SK-N-SH (cell line): ENCODE measurements at regions not wholly inside any gene's neighbourhood (a gene's known extent, or its start where the extent isn't known, plus 50 kb on each side); places are given as distances from the start of the nearest gene placed in this dataset.

Experiments
- CTCF ChIA-PET: fragments of 300-600, 350-600 bp; formaldehyde crosslinking; extraction: SDS; loops from one replicate; lab custom pipeline; 2021; lab: Yijun Ruan, JAX
- POLR2A ChIA-PET: fragments of 350-600 bp; sonication (Branson Sonifier 250); formaldehyde crosslinking; extraction: SDS; loops from one replicate; lab custom pipeline; 2020; ENCODE audit warnings: antibody characterized with exemption, inconsistent platforms; lab: Yijun Ruan, JAX
- DNase-seq: peaks from one replicate; pipeline ENCODE4 v3.0.0; 2012
- H2AFZ ChIP-seq: fragments of 200-600 bp; sonication (generic); 2 replicates; pipeline ENCODE4 v1.8.1; 2016; ENCODE audit warnings: antibody characterized with exemption, mild to moderate bottlenecking, low read depth
- H3F3A ChIP-seq: fragments of 200-600 bp; sonication (generic); replicated peaks from 2 replicates; pipeline ENCODE3; 2016; ENCODE audit warnings: antibody characterized with exemption, mild to moderate bottlenecking; ENCODE audit not compliant: insufficient read depth
- H3K27ac ChIP-seq, 2 experiments: fragments of 200-500 bp in 1 of 2; fragments of 200-600 bp in 1 of 2; sonication (Bioruptor generic) in 1 of 2; sonication (generic), shearing (Covaris generic) in 1 of 2; 2 replicates each; pipeline versions ENCODE4 v1.5.1 to v1.6.1; 2014 to 2016; ENCODE audit warnings: low read depth in 2 of 2, inconsistent platforms in 1 of 2, low read length in 1 of 2, mild to moderate bottlenecking in 1 of 2, mixed read lengths in 1 of 2
- H3K27me3 ChIP-seq: fragments of 200-600 bp; sonication (generic), shearing (Covaris generic); 2 replicates; pipeline ENCODE4 v1.6.1; 2016; ENCODE audit warnings: mixed run types; ENCODE audit not compliant: insufficient read depth
- H3K36me3 ChIP-seq, 2 experiments: fragments of 200-500 bp in 1 of 2; fragments of 200-600 bp in 1 of 2; sonication (Bioruptor generic) in 1 of 2; sonication (generic) in 1 of 2; replicated peaks in 1 of 2; 2 replicates each; pipeline versions ENCODE3 to v1.5.1; 2014 to 2016; ENCODE audit warnings: low read length in 1 of 2, mild to moderate bottlenecking in 1 of 2; ENCODE audit not compliant: insufficient read depth in 2 of 2, control insufficient read depth in 1 of 2
- H3K4me1 ChIP-seq, 2 experiments: fragments of 200-500 bp in 1 of 2; fragments of 200-600 bp in 1 of 2; sonication (Bioruptor generic) in 1 of 2; sonication (generic), shearing (Covaris generic) in 1 of 2; 2 replicates each; pipeline versions ENCODE4 v1.5.1 to v1.6.1; 2014 to 2016; ENCODE audit warnings: low read depth in 1 of 2, low read length in 1 of 2, mixed run types in 1 of 2; ENCODE audit not compliant: insufficient read depth in 2 of 2, control insufficient read depth in 1 of 2
- H3K4me2 ChIP-seq: fragments of 200-600 bp; sonication (generic), shearing (Covaris generic); 2 replicates; pipeline ENCODE4 v1.6.1; 2017; ENCODE audit warnings: mixed run types
- H3K4me3 ChIP-seq, 2 experiments: fragments of 200-500 bp in 1 of 2; fragments of 200-600 bp in 1 of 2; sonication (Bioruptor generic) in 1 of 2; sonication (generic), shearing (Covaris generic) in 1 of 2; 2 replicates each; pipeline versions ENCODE4 v1.5.1 to v1.8.1; 2014 to 2016; ENCODE audit warnings: low read depth in 2 of 2, inconsistent platforms in 1 of 2, low read length in 1 of 2, mild to moderate bottlenecking in 1 of 2, mixed read lengths in 1 of 2, moderate library complexity in 1 of 2
- H3K79me2 ChIP-seq: fragments of 200-600 bp; sonication (generic); 2 replicates; pipeline ENCODE4 v1.8.1; 2017; ENCODE audit warnings: mild to moderate bottlenecking; ENCODE audit not compliant: insufficient read depth
- H3K9ac ChIP-seq: fragments of 200-600 bp; sonication (generic); 2 replicates; pipeline ENCODE4 v1.6.1; 2017; ENCODE audit warnings: mixed run types
- H3K9me2 ChIP-seq: fragments of 200-600 bp; sonication (generic); 2 replicates; pipeline ENCODE4 v1.6.1; 2017; ENCODE audit warnings: mixed run types
- H3K9me3 ChIP-seq: fragments of 200-600 bp; sonication (generic); 2 replicates; pipeline ENCODE4 v1.6.1; 2017; ENCODE audit warnings: mixed run types, mild to moderate bottlenecking, moderate library complexity
- H4K20me1 ChIP-seq: fragments of 200-600 bp; sonication (generic); 2 replicates; pipeline ENCODE4 v1.6.1; 2017; ENCODE audit warnings: mild to moderate bottlenecking, mixed run types; ENCODE audit not compliant: insufficient read depth
- CHD2 ChIP-seq: fragments of 150-350 bp; IDR thresholded peaks from 2 replicates; pipeline ENCODE4 v1.6.1; 2018; ENCODE audit warnings: low read length; ENCODE audit not compliant: partially characterized antibody
- ELF1 ChIP-seq: IDR thresholded peaks from 2 replicates; pipeline ENCODE4 v1.4.0; 2012
- EP300 ChIP-seq, 2 experiments: IDR thresholded peaks; 2 replicates each; pipeline versions ENCODE4 v1.4.0 to v1.6.1; 2012; ENCODE audit warnings: borderline replicate concordance in 1 of 2, low read depth in 1 of 2, low read length in 1 of 2
- EZH2phosphoT487 ChIP-seq: fragments of 200-600 bp; sonication (generic); IDR thresholded peaks from 2 replicates; pipeline ENCODE4 v1.6.1; 2017; ENCODE audit warnings: low read depth, mixed run types, mild to moderate bottlenecking, antibody characterized with exemption, moderate library complexity, borderline replicate concordance
- FOSL2 ChIP-seq: IDR thresholded peaks from 2 replicates; pipeline ENCODE4 v1.4.0; 2012; ENCODE audit warnings: low read depth, mild to moderate bottlenecking, moderate library complexity, borderline replicate concordance
- FOXJ3 ChIP-seq: sonication (generic); formaldehyde crosslinking; IDR thresholded peaks from 2 replicates; pipeline ENCODE4 v1.5.1; 2020; ENCODE audit warnings: mild to moderate bottlenecking, missing genetic modification reagents
- FOXM1 ChIP-seq: IDR thresholded peaks from 2 replicates; pipeline ENCODE4 v1.4.0; 2012; ENCODE audit warnings: low read depth, mild to moderate bottlenecking
- GATA2 ChIP-seq: sonication (generic); formaldehyde crosslinking; IDR thresholded peaks from 2 replicates; pipeline ENCODE4 v1.5.0; 2020; ENCODE audit warnings: mild to moderate bottlenecking, missing genetic modification reagents
- JUND ChIP-seq: IDR thresholded peaks from 2 replicates; pipeline ENCODE4 v1.4.0; 2012
- MEF2A ChIP-seq: IDR thresholded peaks from 2 replicates; pipeline ENCODE4 v1.4.0; 2012; ENCODE audit warnings: low read depth, borderline replicate concordance
- MXI1 ChIP-seq: IDR thresholded peaks from 2 replicates; pipeline ENCODE4 v1.6.1; 2012; ENCODE audit warnings: mild to moderate bottlenecking, low read depth, low read length, improper control_type of control experiment
- NRF1 ChIP-seq: IDR thresholded peaks from 2 replicates; pipeline ENCODE4 v1.6.1; 2012; ENCODE audit warnings: low read depth, mild to moderate bottlenecking, low read length
- POLR2AphosphoS5 ChIP-seq: IDR thresholded peaks from 2 replicates; pipeline ENCODE4 v1.6.1; 2012; ENCODE audit warnings: low read depth, low read length
- RAD21 ChIP-seq: IDR thresholded peaks from 2 replicates; pipeline ENCODE4 v1.6.1; 2012; ENCODE audit warnings: mild to moderate bottlenecking, low read length
- RCOR1 ChIP-seq: fragments of 150-350 bp; IDR thresholded peaks from 2 replicates; pipeline ENCODE4 v1.6.1; 2017; ENCODE audit warnings: antibody characterized with exemption, low read length
- RXRA ChIP-seq: IDR thresholded peaks from 2 replicates; pipeline ENCODE4 v1.4.0; 2012; ENCODE audit warnings: low read depth, mild to moderate bottlenecking, borderline replicate concordance
- SIN3A ChIP-seq: IDR thresholded peaks from 2 replicates; pipeline ENCODE4 v1.6.1; 2012; ENCODE audit warnings: low read depth, mild to moderate bottlenecking, low read length, moderate library complexity, borderline replicate concordance
- TCF12 ChIP-seq: IDR thresholded peaks from 2 replicates; pipeline ENCODE4 v1.4.0; 2012
- YY1 ChIP-seq: IDR thresholded peaks from 2 replicates; pipeline ENCODE4 v1.4.0; 2012; ENCODE audit warnings: low read depth, mild to moderate bottlenecking
- WGBS: methylation state at CpG from one replicate; pipeline ENCODE4 v1.1.6; 2017; ENCODE audit warnings: low lambda C conversion rate; 5-methylcytosine and 5-hydroxymethylcytosine counted together
- TF ChIP-seq, protein P1 (sequence below): fragments of 200-600 bp; sonication (generic); IDR thresholded peaks from 2 replicates; pipeline ENCODE4 v1.6.1; 2017; ENCODE audit warnings: antibody characterized with exemption, mild to moderate bottlenecking, moderate library complexity
- TF ChIP-seq, protein P2 (sequence below): IDR thresholded peaks from 2 replicates; pipeline ENCODE4 v1.4.0; 2012; ENCODE audit warnings: low read depth

DNA sequence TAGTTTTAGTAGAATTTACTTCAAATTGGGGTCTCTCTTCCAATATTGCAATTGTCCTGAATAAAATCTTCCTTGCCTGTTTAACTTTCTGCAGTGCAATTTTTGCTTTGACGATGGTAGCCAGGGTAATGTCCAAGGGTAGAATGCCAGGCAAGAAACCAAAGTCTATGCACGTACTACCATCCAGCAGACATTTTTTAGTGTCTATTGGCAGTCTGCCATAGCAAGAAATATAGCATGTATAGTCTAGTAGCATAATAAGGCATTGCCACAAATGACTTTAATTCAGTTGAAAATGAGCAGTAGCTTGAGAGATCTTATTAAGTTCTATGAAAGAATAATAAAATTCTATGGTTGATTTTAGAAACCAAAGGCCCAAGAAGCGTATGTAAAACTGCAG, 62.3 kb upstream of the KCNQ5 start (continued):
- TF ChIP-seq EP300 (IDR thresholded peaks at IDR 0.05; ENCODE audit: borderline replicate concordance in 1 of 2, low read depth in 1 of 2, low read length in 1 of 2), result no peak
- no peak for TF ChIP-seq ELF1
- no peak for TF ChIP-seq RAD21
- no peak for TF ChIP-seq MEF2A
- no peak for TF ChIP-seq SIN3A
- TF ChIP-seq FOXM1, result no peak
- no peak for TF ChIP-seq POLR2AphosphoS5
- no peak for TF ChIP-seq RCOR1

GRCh38 chr6:72560721-72561593, 60.9 kb upstream of the KCNQ5 start:
- TF ChIP-seq FOSL2 (no peak; the same call in 1 of the 2 replicates), NRF1 (no peak), EP300 (IDR thresholded peaks at IDR 0.05; ENCODE audit: borderline replicate concordance in 1 of 2, low read depth in 1 of 2, low read length in 1 of 2) (peak in 1 of 2 experiments; percentile 31; a peak in 1 of 4 replicates), TCF12 (no peak), CHD2 (no peak), RXRA (no peak), FOXJ3 (no peak), YY1 (no peak), MXI1 (no peak), JUND (0 out of 2 replicates have a peak, but pooled peaks have one; percentile 19), GATA2 (CRISPR knock-in tag) (no peak), EZH2phosphoT487 (no peak)
- TF ChIP-seq, protein P1, sequence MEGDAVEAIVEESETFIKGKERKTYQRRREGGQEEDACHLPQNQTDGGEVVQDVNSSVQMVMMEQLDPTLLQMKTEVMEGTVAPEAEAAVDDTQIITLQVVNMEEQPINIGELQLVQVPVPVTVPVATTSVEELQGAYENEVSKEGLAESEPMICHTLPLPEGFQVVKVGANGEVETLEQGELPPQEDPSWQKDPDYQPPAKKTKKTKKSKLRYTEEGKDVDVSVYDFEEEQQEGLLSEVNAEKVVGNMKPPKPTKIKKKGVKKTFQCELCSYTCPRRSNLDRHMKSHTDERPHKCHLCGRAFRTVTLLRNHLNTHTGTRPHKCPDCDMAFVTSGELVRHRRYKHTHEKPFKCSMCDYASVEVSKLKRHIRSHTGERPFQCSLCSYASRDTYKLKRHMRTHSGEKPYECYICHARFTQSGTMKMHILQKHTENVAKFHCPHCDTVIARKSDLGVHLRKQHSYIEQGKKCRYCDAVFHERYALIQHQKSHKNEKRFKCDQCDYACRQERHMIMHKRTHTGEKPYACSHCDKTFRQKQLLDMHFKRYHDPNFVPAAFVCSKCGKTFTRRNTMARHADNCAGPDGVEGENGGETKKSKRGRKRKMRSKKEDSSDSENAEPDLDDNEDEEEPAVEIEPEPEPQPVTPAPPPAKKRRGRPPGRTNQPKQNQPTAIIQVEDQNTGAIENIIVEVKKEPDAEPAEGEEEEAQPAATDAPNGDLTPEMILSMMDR, result peak; percentile 39; the same call in 1 of the 2 replicates
- TF ChIP-seq, protein P2, sequence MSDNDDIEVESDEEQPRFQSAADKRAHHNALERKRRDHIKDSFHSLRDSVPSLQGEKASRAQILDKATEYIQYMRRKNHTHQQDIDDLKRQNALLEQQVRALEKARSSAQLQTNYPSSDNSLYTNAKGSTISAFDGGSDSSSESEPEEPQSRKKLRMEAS, result no peak
- no peaks in the 10 kb centered on the region for H3K36me3 ChIP-seq
- no peaks in the 10 kb centered on the region for H3K9me2 ChIP-seq
- ChIA-PET POLR2A (no interaction called here), CTCF (interaction anchor here (0.8 to 1.1 kb wide), 2 partner anchors 27 to 137 kb away, joined by 3 read pairs; no protein-coding TSS in a partner anchor)
- H3K4me2 ChIP-seq, result no peak overlapping the region
- 0 out of 2 replicates have a peak overlapping the region, but pooled peaks have one; percentile 12 for H2AFZ ChIP-seq
- H3K9me3 ChIP-seq, result no peaks in the 10 kb centered on the region
- H3K4me3 ChIP-seq, result no peak overlapping the region
- no peaks in the 10 kb centered on the region for H3K27me3 ChIP-seq
- H4K20me1 ChIP-seq, result no peaks in the 10 kb centered on the region
- no peaks in the 10 kb centered on the region for H3K79me2 ChIP-seq
- 67% methylated on average over 9 of the region's 9 CpGs for WGBS
- no peak overlapping the region; a peak in 1 of 4 replicates for H3K27ac ChIP-seq
- peaks cover 12% of the 10 kb centered on the region for H3F3A ChIP-seq
- no peak overlapping the region for H3K9ac ChIP-seq
- H3K4me1 ChIP-seq, result peaks cover 0 to 12% of the 10 kb centered on the region in 2 experiments; a peak in 1 of 4 replicates
- DNase-seq, result peak; percentile 1
